Mesenchymal stem cell (in vitro differentiated cells and primary cell): ENCODE measurements at regions not wholly inside any gene's neighbourhood (a gene's known extent, or its start where the extent isn't known, plus 50 kb on each side); places are given as distances from the start of the nearest gene placed in this dataset.

ENCODE experiments used
- DNase-seq: peaks from one replicate; pipeline ENCODE4 v3.0.0-alpha.2; 2013
- H2AFZ ChIP-seq: one replicate; pipeline ENCODE4 v1.6.1; 2013; ENCODE audit warnings: low read depth, mild to moderate bottlenecking, control low read depth, inconsistent platforms, low read length, moderate library complexity
- H2AK5ac ChIP-seq: 2 replicates; pipeline ENCODE4 v1.6.1; 2013; ENCODE audit warnings: low read length, moderate library complexity, mild to moderate bottlenecking, inconsistent platforms; ENCODE audit not compliant: severe bottlenecking
- H2BK120ac ChIP-seq: one replicate; pipeline ENCODE4 v1.6.1; 2013; ENCODE audit warnings: low read depth, mild to moderate bottlenecking, inconsistent platforms, low read length, moderate library complexity
- H2BK12ac ChIP-seq, 2 experiments: one replicate each; pipeline ENCODE4 v1.6.1; 2013; ENCODE audit warnings: inconsistent platforms in 2 of 2, low read length in 2 of 2, mild to moderate bottlenecking in 2 of 2, moderate library complexity in 2 of 2, control low read depth in 1 of 2
- H2BK15ac ChIP-seq: one replicate; pipeline ENCODE4 v1.6.1; 2013; ENCODE audit warnings: mild to moderate bottlenecking, low read depth, inconsistent platforms; ENCODE audit not compliant: poor library complexity, severe bottlenecking
- H2BK5ac ChIP-seq: 2 replicates; pipeline ENCODE4 v1.6.1; 2013; ENCODE audit warnings: low read depth, mild to moderate bottlenecking, low read length, control low read depth, inconsistent platforms; ENCODE audit not compliant: poor library complexity, severe bottlenecking
- H3K14ac ChIP-seq, 2 experiments: one replicate each; pipeline ENCODE4 v1.6.1; 2013; ENCODE audit warnings: inconsistent platforms in 2 of 2, low read length in 2 of 2, control low read depth in 1 of 2, mild to moderate bottlenecking in 1 of 2, moderate library complexity in 1 of 2
- H3K18ac ChIP-seq, 2 experiments: one replicate each; pipeline ENCODE4 v1.6.1; 2013; ENCODE audit warnings: inconsistent platforms in 2 of 2, low read length in 2 of 2, control low read depth in 1 of 2, low read depth in 1 of 2, mild to moderate bottlenecking in 1 of 2
- H3K23ac ChIP-seq, 2 experiments: one replicate each; pipeline ENCODE4 v1.6.1; 2013; ENCODE audit warnings: inconsistent platforms in 2 of 2, low read length in 2 of 2, mild to moderate bottlenecking in 2 of 2, moderate library complexity in 2 of 2, control low read depth in 1 of 2
- H3K27ac ChIP-seq: 2 replicates; pipeline ENCODE4 v1.5.1; 2013; ENCODE audit warnings: mild to moderate bottlenecking, moderate library complexity, low read length, control low read depth, inconsistent platforms; ENCODE audit not compliant: poor library complexity, severe bottlenecking
- H3K27me3 ChIP-seq, 2 experiments: 2 replicates each; pipeline versions ENCODE4 v1.6.1 to v1.7.0; 2013; ENCODE audit warnings: low read length in 2 of 2, mild to moderate bottlenecking in 2 of 2, moderate library complexity in 2 of 2, control low read depth in 1 of 2, inconsistent platforms in 1 of 2; ENCODE audit not compliant: control insufficient read depth in 1 of 2, insufficient read depth in 1 of 2
- H3K36me3 ChIP-seq, 2 experiments: 2 replicates each; pipeline versions ENCODE4 v1.6.1 to v1.7.0; 2013; ENCODE audit warnings: low read length in 2 of 2, control low read depth in 1 of 2, inconsistent platforms in 1 of 2, low read depth in 1 of 2, mild to moderate bottlenecking in 1 of 2; ENCODE audit not compliant: insufficient read depth in 2 of 2, control insufficient read depth in 1 of 2
- H3K4ac ChIP-seq, 2 experiments: one replicate each; pipeline ENCODE4 v1.6.1; 2013; ENCODE audit warnings: inconsistent platforms in 2 of 2, low read length in 2 of 2, mild to moderate bottlenecking in 2 of 2, moderate library complexity in 2 of 2, control low read depth in 1 of 2, low read depth in 1 of 2
- H3K4me1 ChIP-seq: 2 replicates; pipeline ENCODE4 v1.6.1; 2013; ENCODE audit warnings: low read depth, low read length, control low read depth; ENCODE audit not compliant: control insufficient read depth, insufficient read depth
- H3K4me2 ChIP-seq: 2 replicates; pipeline ENCODE4 v1.6.1; 2013; ENCODE audit warnings: low read length, mild to moderate bottlenecking, inconsistent platforms; ENCODE audit not compliant: poor library complexity, severe bottlenecking
- H3K4me3 ChIP-seq, 2 experiments: 2 replicates each; pipeline versions ENCODE4 v1.5.1 to v1.7.0; 2013; ENCODE audit warnings: low read length in 2 of 2, mild to moderate bottlenecking in 2 of 2, control low read depth in 1 of 2, low read depth in 1 of 2; ENCODE audit not compliant: insufficient read depth in 1 of 2
- H3K79me1 ChIP-seq: replicated peaks from 2 replicates; pipeline ENCODE4 v1.6.1; 2013; ENCODE audit warnings: mild to moderate bottlenecking, control low read depth, low read length, inconsistent platforms; ENCODE audit not compliant: poor library complexity, severe bottlenecking
- H3K9ac ChIP-seq: 2 replicates; pipeline ENCODE4 v1.7.0; 2013; ENCODE audit warnings: mild to moderate bottlenecking, low read length, moderate library complexity
- H3K9me3 ChIP-seq: 2 replicates; pipeline ENCODE4 v1.7.0; 2013; ENCODE audit warnings: mild to moderate bottlenecking, low read length; ENCODE audit not compliant: control insufficient read depth
- H4K8ac ChIP-seq: one replicate; pipeline ENCODE4 v1.6.1; 2013; ENCODE audit warnings: inconsistent platforms, mild to moderate bottlenecking, low read length, moderate library complexity
- H4K91ac ChIP-seq: one replicate; pipeline ENCODE4 v1.6.1; 2013; ENCODE audit warnings: mild to moderate bottlenecking, low read length, inconsistent platforms
- WGBS: methylation state at CpG from one replicate; pipeline ENCODE4 v1.1.7; 2013; ENCODE audit warnings: mixed read lengths; 5-methylcytosine and 5-hydroxymethylcytosine counted together

DNA sequence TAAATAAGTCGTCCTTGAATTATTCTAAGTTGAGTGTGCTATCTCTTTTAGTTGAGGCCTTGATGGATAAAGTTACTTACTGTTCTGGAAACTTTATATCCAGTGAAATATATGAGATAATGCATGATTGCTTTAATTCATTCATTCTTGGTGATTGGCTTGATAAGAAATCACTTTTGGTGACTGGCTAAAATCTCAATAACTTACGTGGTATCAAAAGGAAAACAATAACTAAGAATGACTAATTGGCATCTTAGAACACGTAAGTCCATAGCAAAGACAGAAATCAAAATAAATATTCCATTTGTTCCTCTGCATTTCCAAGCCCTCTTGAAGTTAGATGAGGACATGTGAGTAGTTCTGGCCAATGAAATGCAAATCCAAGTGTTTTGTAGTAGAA, 251.6 kb downstream of the NUP35 start:
- Histone ChIP-seq H3K79me1 (no peaks in the 10 kb centered on the region), H3K9me3 (no peaks in the 10 kb centered on the region), H3K9ac (no peak overlapping the region), H3K4ac (no peak overlapping the region), H2AFZ (no peak overlapping the region), H2AK5ac (no peak overlapping the region), H3K14ac (no peak overlapping the region), H3K4me1 (no peaks in the 10 kb centered on the region), H2BK120ac (no peak overlapping the region), H4K91ac (no peak overlapping the region), H4K8ac (no peak overlapping the region), H3K18ac (no peak overlapping the region), H3K27me3 (no peaks in the 10 kb centered on the region), H3K4me3 (no peak overlapping the region), H3K23ac (no peak overlapping the region), H2BK15ac (no peak overlapping the region), H2BK12ac (no peak overlapping the region), H2BK5ac (no peak overlapping the region), H3K27ac (no peak overlapping the region), H3K36me3 (no peaks in the 10 kb centered on the region), H3K4me2 (no peak overlapping the region)
- 80% methylated on average over 2 of the region's 3 CpGs for WGBS
- no peak for DNase-seq

DNA sequence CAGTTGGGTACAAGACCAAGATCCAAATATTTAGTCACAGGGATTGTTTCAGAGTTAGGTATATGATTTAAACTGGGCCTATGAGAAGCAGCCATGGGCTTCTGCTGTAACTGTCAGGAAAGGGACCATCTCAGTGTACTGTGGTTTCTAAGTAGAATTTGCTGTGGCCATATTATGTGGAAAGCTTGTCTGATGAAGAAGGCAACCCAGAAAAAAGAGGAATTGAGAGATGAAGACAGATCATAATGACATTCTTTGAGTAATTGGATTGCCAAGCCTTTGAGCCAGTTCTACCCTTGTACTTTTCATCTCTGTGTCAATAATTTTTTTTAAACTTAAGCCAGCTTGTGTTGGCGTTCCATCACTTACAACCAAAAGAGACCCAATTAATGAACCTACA, 259.6 kb downstream of the NUP35 start:
- H3K27ac ChIP-seq = no peak overlapping the region
- H3K27me3 ChIP-seq = no peaks in the 10 kb centered on the region
- no peak overlapping the region for H2BK120ac ChIP-seq
- H3K14ac ChIP-seq = no peak overlapping the region
- H3K9ac ChIP-seq = no peak overlapping the region
- H3K4ac ChIP-seq = no peak overlapping the region
- H3K9me3 ChIP-seq = peaks cover 12% of the 10 kb centered on the region
- no peak overlapping the region for H4K8ac ChIP-seq
- no peak overlapping the region for H3K4me3 ChIP-seq
- H2AK5ac ChIP-seq = no peak overlapping the region
- H2BK15ac ChIP-seq = no peak overlapping the region
- no peak overlapping the region for H3K18ac ChIP-seq
- no peaks in the 10 kb centered on the region for H3K4me1 ChIP-seq
- no peak for DNase-seq
- no peak overlapping the region for H2BK12ac ChIP-seq
- H2BK5ac ChIP-seq = no peak overlapping the region
- H3K23ac ChIP-seq = no peak overlapping the region
- H3K79me1 ChIP-seq = no peaks in the 10 kb centered on the region
- no peak overlapping the region for H2AFZ ChIP-seq
- no peaks in the 10 kb centered on the region for H3K36me3 ChIP-seq
- no peak overlapping the region for H4K91ac ChIP-seq
- no peak overlapping the region for H3K4me2 ChIP-seq
- WGBS = no CpG with 5 or more reads among the region's 1 CpG

DNA sequence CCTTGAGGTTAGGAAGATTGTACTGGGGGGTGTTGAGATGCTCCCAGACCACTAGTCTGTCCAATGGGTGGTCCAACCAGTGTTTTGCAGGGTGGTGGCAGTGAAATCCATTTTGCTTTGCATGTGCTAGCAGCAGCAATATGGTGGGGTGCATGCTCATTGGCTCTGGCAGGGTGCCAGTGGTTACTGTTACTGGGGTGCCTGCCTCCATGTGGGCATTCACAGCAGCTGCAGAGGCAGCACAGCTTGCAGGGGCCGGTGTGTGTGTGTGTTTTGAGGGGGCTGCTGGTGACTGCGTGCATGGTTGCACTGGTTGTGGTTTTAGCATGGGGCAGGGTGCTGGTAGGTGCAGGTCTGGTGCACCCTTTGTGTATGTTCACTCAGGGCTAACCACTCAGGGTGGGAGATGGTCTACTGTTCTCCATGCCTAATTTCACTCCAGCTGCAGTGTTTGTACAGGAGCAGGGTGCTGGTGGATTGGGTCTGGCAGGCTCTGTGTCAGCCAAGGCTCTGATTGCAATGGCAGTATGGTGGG, 265.4 kb downstream of the NUP35 start:
- H3K9me3 ChIP-seq = peaks cover 16% of the 10 kb centered on the region
- H2BK5ac ChIP-seq = no peak overlapping the region
- no peak overlapping the region for H3K27ac ChIP-seq
- 72% methylated on average over 2 of the region's 2 CpGs for WGBS
- no peak overlapping the region for H3K4me2 ChIP-seq
- H3K9ac ChIP-seq = no peak overlapping the region
- DNase-seq = no peak
- no peaks in the 10 kb centered on the region for H3K79me1 ChIP-seq
- no peak overlapping the region for H3K23ac ChIP-seq
- H4K8ac ChIP-seq = no peak overlapping the region
- no peak overlapping the region for H2AK5ac ChIP-seq
- H3K27me3 ChIP-seq = no peaks in the 10 kb centered on the region
- H4K91ac ChIP-seq = no peak overlapping the region
- H2AFZ ChIP-seq = no peak overlapping the region
- no peak overlapping the region for H3K4ac ChIP-seq
- no peaks in the 10 kb centered on the region for H3K36me3 ChIP-seq
- H3K4me1 ChIP-seq = no peaks in the 10 kb centered on the region
- no peak overlapping the region for H2BK12ac ChIP-seq
- H3K4me3 ChIP-seq = no peak overlapping the region
- no peak overlapping the region for H2BK120ac ChIP-seq
- H3K14ac ChIP-seq = no peak overlapping the region
- H2BK15ac ChIP-seq = no peak overlapping the region
- H3K18ac ChIP-seq = no peak overlapping the region

DNA sequence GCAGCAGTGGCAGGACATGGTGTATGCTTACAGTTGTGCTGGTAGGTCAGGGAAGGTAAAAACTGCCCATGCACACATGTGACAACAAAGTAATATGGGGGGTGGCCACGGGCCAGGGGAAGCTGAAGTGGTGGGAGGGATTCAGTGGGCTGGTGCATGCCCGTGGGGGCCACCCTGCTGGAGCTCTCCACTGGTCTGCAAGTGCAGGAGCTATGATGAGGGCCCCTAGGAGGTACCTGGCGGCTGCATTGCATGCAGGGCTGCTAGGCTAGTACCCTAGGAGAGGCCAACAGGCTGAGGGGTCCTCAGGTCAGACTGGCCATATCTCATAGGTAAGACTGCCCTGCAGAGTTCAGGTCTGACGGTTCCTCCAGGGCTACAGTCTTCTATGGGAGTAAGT, 265.9 kb downstream of the NUP35 start:
- Histone ChIP-seq H2AK5ac (no peak overlapping the region), H3K4ac (no peak overlapping the region), H4K91ac (no peak overlapping the region), H3K14ac (no peak overlapping the region), H3K27me3 (no peaks in the 10 kb centered on the region), H2BK5ac (no peak overlapping the region), H4K8ac (no peak overlapping the region), H3K4me3 (no peak overlapping the region), H2BK120ac (no peak overlapping the region), H3K23ac (no peak overlapping the region), H3K36me3 (no peaks in the 10 kb centered on the region), H3K4me2 (no peak overlapping the region), H2BK15ac (no peak overlapping the region), H3K79me1 (no peaks in the 10 kb centered on the region), H3K27ac (no peak overlapping the region), H2AFZ (no peak overlapping the region), H2BK12ac (no peak overlapping the region), H3K9ac (no peak overlapping the region), H3K9me3 (peaks cover 16% of the 10 kb centered on the region), H3K18ac (no peak overlapping the region), H3K4me1 (no peaks in the 10 kb centered on the region)
- DNase-seq = no peak
- WGBS = 77% methylated on average over 4 of the region's 4 CpGs
